SK-N-SH (cell line): ENCODE measurements at regions not wholly inside any gene's neighbourhood (a gene's known extent, or its start where the extent isn't known, plus 50 kb on each side); places are given as distances from the start of the nearest gene placed in this dataset.
A peak's percentile ranks its signal among the peaks of the same experiment; 100 is the strongest.

ENCODE experiments used
- CTCF ChIA-PET: fragments of 300-600, 350-600 bp; formaldehyde crosslinking; extraction: SDS; loops from one replicate; lab custom pipeline; 2021; lab: Yijun Ruan, JAX
- POLR2A ChIA-PET: fragments of 350-600 bp; sonication (Branson Sonifier 250); formaldehyde crosslinking; extraction: SDS; loops from one replicate; lab custom pipeline; 2020; ENCODE audit warnings: antibody characterized with exemption, inconsistent platforms; lab: Yijun Ruan, JAX
- DNase-seq: peaks from one replicate; pipeline ENCODE4 v3.0.0; 2012
- H2AFZ ChIP-seq: fragments of 200-600 bp; sonication (generic); 2 replicates; pipeline ENCODE4 v1.8.1; 2016; ENCODE audit warnings: antibody characterized with exemption, mild to moderate bottlenecking, low read depth
- H3F3A ChIP-seq: fragments of 200-600 bp; sonication (generic); replicated peaks from 2 replicates; pipeline ENCODE3; 2016; ENCODE audit warnings: antibody characterized with exemption, mild to moderate bottlenecking; ENCODE audit not compliant: insufficient read depth
- H3K27ac ChIP-seq, 2 experiments: fragments of 200-500 bp in 1 of 2; fragments of 200-600 bp in 1 of 2; sonication (Bioruptor generic) in 1 of 2; sonication (generic), shearing (Covaris generic) in 1 of 2; 2 replicates each; pipeline versions ENCODE4 v1.5.1 to v1.6.1; 2014 to 2016; ENCODE audit warnings: low read depth in 2 of 2, inconsistent platforms in 1 of 2, low read length in 1 of 2, mild to moderate bottlenecking in 1 of 2, mixed read lengths in 1 of 2
- H3K27me3 ChIP-seq: fragments of 200-600 bp; sonication (generic), shearing (Covaris generic); 2 replicates; pipeline ENCODE4 v1.6.1; 2016; ENCODE audit warnings: mixed run types; ENCODE audit not compliant: insufficient read depth
- H3K36me3 ChIP-seq, 2 experiments: fragments of 200-500 bp in 1 of 2; fragments of 200-600 bp in 1 of 2; sonication (Bioruptor generic) in 1 of 2; sonication (generic) in 1 of 2; replicated peaks in 1 of 2; 2 replicates each; pipeline versions ENCODE3 to v1.5.1; 2014 to 2016; ENCODE audit warnings: low read length in 1 of 2, mild to moderate bottlenecking in 1 of 2; ENCODE audit not compliant: insufficient read depth in 2 of 2, control insufficient read depth in 1 of 2
- H3K4me1 ChIP-seq, 2 experiments: fragments of 200-500 bp in 1 of 2; fragments of 200-600 bp in 1 of 2; sonication (Bioruptor generic) in 1 of 2; sonication (generic), shearing (Covaris generic) in 1 of 2; 2 replicates each; pipeline versions ENCODE4 v1.5.1 to v1.6.1; 2014 to 2016; ENCODE audit warnings: low read depth in 1 of 2, low read length in 1 of 2, mixed run types in 1 of 2; ENCODE audit not compliant: insufficient read depth in 2 of 2, control insufficient read depth in 1 of 2
- H3K4me2 ChIP-seq: fragments of 200-600 bp; sonication (generic), shearing (Covaris generic); 2 replicates; pipeline ENCODE4 v1.6.1; 2017; ENCODE audit warnings: mixed run types
- H3K4me3 ChIP-seq, 2 experiments: fragments of 200-500 bp in 1 of 2; fragments of 200-600 bp in 1 of 2; sonication (Bioruptor generic) in 1 of 2; sonication (generic), shearing (Covaris generic) in 1 of 2; 2 replicates each; pipeline versions ENCODE4 v1.5.1 to v1.8.1; 2014 to 2016; ENCODE audit warnings: low read depth in 2 of 2, inconsistent platforms in 1 of 2, low read length in 1 of 2, mild to moderate bottlenecking in 1 of 2, mixed read lengths in 1 of 2, moderate library complexity in 1 of 2
- H3K79me2 ChIP-seq: fragments of 200-600 bp; sonication (generic); 2 replicates; pipeline ENCODE4 v1.8.1; 2017; ENCODE audit warnings: mild to moderate bottlenecking; ENCODE audit not compliant: insufficient read depth
- H3K9ac ChIP-seq: fragments of 200-600 bp; sonication (generic); 2 replicates; pipeline ENCODE4 v1.6.1; 2017; ENCODE audit warnings: mixed run types
- H3K9me2 ChIP-seq: fragments of 200-600 bp; sonication (generic); 2 replicates; pipeline ENCODE4 v1.6.1; 2017; ENCODE audit warnings: mixed run types
- H3K9me3 ChIP-seq: fragments of 200-600 bp; sonication (generic); 2 replicates; pipeline ENCODE4 v1.6.1; 2017; ENCODE audit warnings: mixed run types, mild to moderate bottlenecking, moderate library complexity
- H4K20me1 ChIP-seq: fragments of 200-600 bp; sonication (generic); 2 replicates; pipeline ENCODE4 v1.6.1; 2017; ENCODE audit warnings: mild to moderate bottlenecking, mixed run types; ENCODE audit not compliant: insufficient read depth
- CHD2 ChIP-seq: fragments of 150-350 bp; IDR thresholded peaks from 2 replicates; pipeline ENCODE4 v1.6.1; 2018; ENCODE audit warnings: low read length; ENCODE audit not compliant: partially characterized antibody
- EP300 ChIP-seq, 2 experiments: IDR thresholded peaks; 2 replicates each; pipeline versions ENCODE4 v1.4.0 to v1.6.1; 2012; ENCODE audit warnings: borderline replicate concordance in 1 of 2, low read depth in 1 of 2, low read length in 1 of 2
- FOXJ3 ChIP-seq: sonication (generic); formaldehyde crosslinking; IDR thresholded peaks from 2 replicates; pipeline ENCODE4 v1.5.1; 2020; ENCODE audit warnings: mild to moderate bottlenecking, missing genetic modification reagents
- GABPA ChIP-seq: IDR thresholded peaks from 2 replicates; pipeline ENCODE4 v1.4.0; 2012; ENCODE audit warnings: low read depth, mild to moderate bottlenecking
- GATA2 ChIP-seq: sonication (generic); formaldehyde crosslinking; IDR thresholded peaks from 2 replicates; pipeline ENCODE4 v1.5.0; 2020; ENCODE audit warnings: mild to moderate bottlenecking, missing genetic modification reagents
- MEF2A ChIP-seq: IDR thresholded peaks from 2 replicates; pipeline ENCODE4 v1.4.0; 2012; ENCODE audit warnings: low read depth, borderline replicate concordance
- MXI1 ChIP-seq: IDR thresholded peaks from 2 replicates; pipeline ENCODE4 v1.6.1; 2012; ENCODE audit warnings: mild to moderate bottlenecking, low read depth, low read length, improper control_type of control experiment
- NFIC ChIP-seq: IDR thresholded peaks from 2 replicates; pipeline ENCODE4 v1.4.0; 2012; ENCODE audit warnings: borderline replicate concordance
- RAD21 ChIP-seq: IDR thresholded peaks from 2 replicates; pipeline ENCODE4 v1.6.1; 2012; ENCODE audit warnings: mild to moderate bottlenecking, low read length
- RFX5 ChIP-seq: IDR thresholded peaks from 2 replicates; pipeline ENCODE4 v1.6.1; 2012; ENCODE audit warnings: mild to moderate bottlenecking, improper control_type of control experiment, low read length
- RXRA ChIP-seq: IDR thresholded peaks from 2 replicates; pipeline ENCODE4 v1.4.0; 2012; ENCODE audit warnings: low read depth, mild to moderate bottlenecking, borderline replicate concordance
- SMC3 ChIP-seq: IDR thresholded peaks from 2 replicates; pipeline ENCODE4 v1.6.1; 2012; ENCODE audit warnings: low read depth, low read length, improper control_type of control experiment
- TAF1 ChIP-seq: IDR thresholded peaks from 2 replicates; pipeline ENCODE4 v1.6.1; 2012; ENCODE audit warnings: low read depth, mild to moderate bottlenecking, low read length, moderate library complexity, borderline replicate concordance
- TEAD4 ChIP-seq: IDR thresholded peaks from 2 replicates; pipeline ENCODE4 v1.4.0; 2012; ENCODE audit warnings: mild to moderate bottlenecking, borderline replicate concordance; ENCODE audit not compliant: insufficient read depth
- USF1 ChIP-seq: IDR thresholded peaks from 2 replicates; pipeline ENCODE4 v1.4.0; 2012; ENCODE audit warnings: low read depth, borderline replicate concordance
- ZBTB33 ChIP-seq: IDR thresholded peaks from 2 replicates; pipeline ENCODE4 v1.4.0; 2012; ENCODE audit warnings: low read depth, borderline replicate concordance
- whole genome bisulfite sequencing: methylation state at CpG from one replicate; pipeline ENCODE4 v1.1.6; 2017; ENCODE audit warnings: low lambda C conversion rate; 5-methylcytosine and 5-hydroxymethylcytosine counted together
- TF ChIP-seq, protein P1 (sequence below): fragments of 150-350 bp; IDR thresholded peaks from 2 replicates; pipeline ENCODE4 v1.6.1; 2017; ENCODE audit warnings: antibody characterized with exemption, low read length, low read depth, borderline replicate concordance
- TF ChIP-seq, protein P2 (sequence below): IDR thresholded peaks from 2 replicates; pipeline ENCODE4 v1.4.0; 2012; ENCODE audit warnings: low read depth
- TF ChIP-seq, protein P3 (sequence below): IDR thresholded peaks from 2 replicates; pipeline ENCODE4; 2012

GRCh38 chr2:75315436-75315835 is 116.1 kb upstream of the TACR1 start:
- 65% methylated on average over 3 of the region's 3 CpGs for WGBS
- Histone ChIP-seq H4K20me1 (no peaks in the 10 kb centered on the region), H3K4me3 (no peak overlapping the region), H3F3A (no peaks in the 10 kb centered on the region), H2AFZ (no peak overlapping the region), H3K4me1 (no peaks in the 10 kb centered on the region; a peak in 1 of 4 replicates), H3K27ac (no peak overlapping the region), H3K79me2 (no peaks in the 10 kb centered on the region), H3K9me2 (no peaks in the 10 kb centered on the region), H3K27me3 (no peaks in the 10 kb centered on the region), H3K36me3 (no peaks in the 10 kb centered on the region), H3K4me2 (no peak overlapping the region), H3K9ac (no peak overlapping the region), H3K9me3 (no peaks in the 10 kb centered on the region)
- DNase-seq, result no peak
- ChIA-PET CTCF (no interaction called here), POLR2A (no interaction called here)
- no peak for TF ChIP-seq USF1
- no peak for TF ChIP-seq MEF2A
- TF ChIP-seq RXRA, result no peak
- no peak for TF ChIP-seq GATA2
- no peak for TF ChIP-seq RFX5
- TF ChIP-seq ZBTB33, result no peak
- no peak for TF ChIP-seq TAF1
- TF ChIP-seq TEAD4, result no peak
- TF ChIP-seq RAD21, result no peak
- no peak for TF ChIP-seq SMC3
- no peak for TF ChIP-seq FOXJ3 (CRISPR knock-in tag)
- no peak for TF ChIP-seq EP300 (IDR thresholded peaks at IDR 0.05; ENCODE audit: borderline replicate concordance in 1 of 2, low read depth in 1 of 2, low read length in 1 of 2)
- TF ChIP-seq NFIC, result no peak
- no peak for TF ChIP-seq MXI1
- TF ChIP-seq, protein P1, sequence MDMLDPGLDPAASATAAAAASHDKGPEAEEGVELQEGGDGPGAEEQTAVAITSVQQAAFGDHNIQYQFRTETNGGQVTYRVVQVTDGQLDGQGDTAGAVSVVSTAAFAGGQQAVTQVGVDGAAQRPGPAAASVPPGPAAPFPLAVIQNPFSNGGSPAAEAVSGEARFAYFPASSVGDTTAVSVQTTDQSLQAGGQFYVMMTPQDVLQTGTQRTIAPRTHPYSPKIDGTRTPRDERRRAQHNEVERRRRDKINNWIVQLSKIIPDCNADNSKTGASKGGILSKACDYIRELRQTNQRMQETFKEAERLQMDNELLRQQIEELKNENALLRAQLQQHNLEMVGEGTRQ, result no peak
- no peak for TF ChIP-seq GABPA

GRCh38 chr2:75311993-75312392 is 112.7 kb upstream of the TACR1 start:
- peak; percentile 9 for DNase-seq
- H3K4me3 ChIP-seq, result no peak overlapping the region
- H3K4me1 ChIP-seq, result no peaks in the 10 kb centered on the region; a peak in 1 of 4 replicates
- TF ChIP-seq, protein P2, sequence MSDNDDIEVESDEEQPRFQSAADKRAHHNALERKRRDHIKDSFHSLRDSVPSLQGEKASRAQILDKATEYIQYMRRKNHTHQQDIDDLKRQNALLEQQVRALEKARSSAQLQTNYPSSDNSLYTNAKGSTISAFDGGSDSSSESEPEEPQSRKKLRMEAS, result no peak
- TF ChIP-seq, protein P1, result no peak
- TF ChIP-seq MXI1 (no peak), CHD2 (no peak)
- TF ChIP-seq, protein P3, sequence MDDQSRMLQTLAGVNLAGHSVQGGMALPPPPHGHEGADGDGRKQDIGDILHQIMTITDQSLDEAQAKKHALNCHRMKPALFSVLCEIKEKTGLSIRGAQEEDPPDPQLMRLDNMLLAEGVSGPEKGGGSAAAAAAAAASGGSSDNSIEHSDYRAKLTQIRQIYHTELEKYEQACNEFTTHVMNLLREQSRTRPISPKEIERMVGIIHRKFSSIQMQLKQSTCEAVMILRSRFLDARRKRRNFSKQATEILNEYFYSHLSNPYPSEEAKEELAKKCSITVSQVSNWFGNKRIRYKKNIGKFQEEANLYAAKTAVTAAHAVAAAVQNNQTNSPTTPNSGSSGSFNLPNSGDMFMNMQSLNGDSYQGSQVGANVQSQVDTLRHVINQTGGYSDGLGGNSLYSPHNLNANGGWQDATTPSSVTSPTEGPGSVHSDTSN, result no peak
- no peaks in the 10 kb centered on the region for H3K9me2 ChIP-seq
- H3F3A ChIP-seq, result no peaks in the 10 kb centered on the region
- no peak overlapping the region for H3K27ac ChIP-seq
- H2AFZ ChIP-seq, result no peak overlapping the region
- no peaks in the 10 kb centered on the region for H3K27me3 ChIP-seq
- H3K9ac ChIP-seq, result no peak overlapping the region
- ChIA-PET CTCF (no interaction called here), POLR2A (no interaction called here)
- no peak overlapping the region for H3K4me2 ChIP-seq
- H3K9me3 ChIP-seq, result no peaks in the 10 kb centered on the region
- no peaks in the 10 kb centered on the region for H3K36me3 ChIP-seq
- 60% methylated on average over 4 of the region's 4 CpGs for WGBS
- H3K79me2 ChIP-seq, result no peaks in the 10 kb centered on the region
- no peaks in the 10 kb centered on the region for H4K20me1 ChIP-seq
